Tibial artery (tissue), 4 donors: ENCODE measurements at regions not wholly inside any gene's neighbourhood (a gene's known extent, or its start where the extent isn't known, plus 50 kb on each side); places are given as distances from the start of the nearest gene placed in this dataset.
A peak's percentile ranks its signal among the peaks of the same experiment; 100 is the strongest.
"Not testable (repeated sequence)": the region's sequence is repeated elsewhere in the genome, so short reads cannot be mapped to it uniquely, and the experiment has no call there.

Experiments
- DNase-seq, 2 donors: peaks; one replicate each; pipeline ENCODE4 v3.0.0-alpha.2; 2019
- H3K27ac ChIP-seq, 2 donors: fragments of 200-600 bp; sonication (generic) in 1 of 2; 1 replicate in 1 of 2; 2 replicates in 1 of 2; pipeline ENCODE4 v1.5.1; 2018 to 2019; ENCODE audit warnings: mild to moderate bottlenecking in 1 of 2
- H3K27me3 ChIP-seq, 2 donors: fragments of 200-600 bp; sonication (generic) in 1 of 2; one replicate each; pipeline versions ENCODE4 v1.5.1 to v1.6.0; 2016 to 2019
- H3K36me3 ChIP-seq, 3 donors: fragments of 200-600 bp; sonication (generic) in 2 of 3; one replicate each; pipeline ENCODE4 v1.5.1; 2016 to 2019; ENCODE audit warnings: mild to moderate bottlenecking in 2 of 3
- H3K4me1 ChIP-seq, 4 donors: fragments of 200-600 bp; sonication (generic) in 2 of 4; 1 replicate in 3 of 4; 2 replicates in 1 of 4; pipeline ENCODE4 v1.5.1; 2016 to 2019
- H3K4me3 ChIP-seq, 2 donors: fragments of 200-600 bp; sonication (generic) in 1 of 2; 1 replicate in 1 of 2; 2 replicates in 1 of 2; pipeline ENCODE4 v1.5.1; 2018 to 2019; ENCODE audit warnings: mild to moderate bottlenecking in 2 of 2
- H3K9me3 ChIP-seq, 3 donors: fragments of 200-600 bp; sonication (generic) in 1 of 3; one replicate each; pipeline ENCODE4 v1.5.1; 2016 to 2019
- intact Hi-C: fragments of 100-400 bp; cut with DNase I; formaldehyde crosslinking; loops from one replicate; pipeline ENCODE4 v1.15.0; 2023; ENCODE audit warnings: low total_unique reads
- TF ChIP-seq, protein P1 (sequence below), 2 experiments: fragments of 200-600 bp in 1 of 2; fragments of 450-650 bp in 1 of 2; IDR thresholded peaks; one replicate each; pipeline ENCODE4 v1.5.1; 2017 to 2019; ENCODE audit warnings: antibody characterized with exemption in 2 of 2, mild to moderate bottlenecking in 1 of 2, moderate library complexity in 1 of 2

DNA sequence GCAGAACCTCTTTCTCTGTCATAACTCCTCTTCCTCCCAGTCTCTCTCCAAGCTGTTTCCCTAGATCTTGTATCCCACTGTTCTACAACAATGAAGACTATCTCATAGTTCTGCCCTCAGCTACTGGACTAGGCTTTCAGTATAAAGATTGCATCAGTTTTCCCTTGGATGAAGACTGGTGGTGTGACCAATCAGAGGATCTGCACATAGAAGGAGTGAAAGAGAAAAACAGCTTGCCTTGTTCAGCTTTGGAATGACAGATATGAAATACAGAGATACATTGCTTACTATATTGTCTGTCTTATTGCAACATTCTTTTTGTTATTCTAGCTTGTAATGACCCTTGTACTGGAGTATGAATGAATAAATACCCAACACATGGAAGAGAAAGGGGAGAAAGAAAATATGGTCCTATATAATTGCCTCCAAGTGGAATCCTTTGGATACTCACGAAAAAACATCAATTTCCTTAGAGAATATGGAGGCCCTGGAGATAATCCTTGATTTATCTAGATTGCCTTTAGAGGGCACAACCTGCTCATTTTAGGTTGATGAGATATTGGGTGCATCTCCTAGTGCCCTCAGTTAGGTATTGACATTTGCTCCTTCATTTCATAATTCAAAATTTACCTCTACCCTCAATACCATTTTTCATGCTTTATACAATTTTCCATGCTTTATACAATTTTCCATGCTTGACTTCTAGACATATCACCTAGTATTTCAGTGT lies 395.8 kb downstream of the NAF1 start:
- DNase-seq: no peak
- no peaks in the 10 kb centered on the region for H3K4me1 ChIP-seq
- H3K4me3 ChIP-seq: no peak overlapping the region
- H3K36me3 ChIP-seq: no peaks in the 10 kb centered on the region
- intact Hi-C loops: no loop called here
- H3K27ac ChIP-seq: no peak overlapping the region
- TF ChIP-seq, protein P1, sequence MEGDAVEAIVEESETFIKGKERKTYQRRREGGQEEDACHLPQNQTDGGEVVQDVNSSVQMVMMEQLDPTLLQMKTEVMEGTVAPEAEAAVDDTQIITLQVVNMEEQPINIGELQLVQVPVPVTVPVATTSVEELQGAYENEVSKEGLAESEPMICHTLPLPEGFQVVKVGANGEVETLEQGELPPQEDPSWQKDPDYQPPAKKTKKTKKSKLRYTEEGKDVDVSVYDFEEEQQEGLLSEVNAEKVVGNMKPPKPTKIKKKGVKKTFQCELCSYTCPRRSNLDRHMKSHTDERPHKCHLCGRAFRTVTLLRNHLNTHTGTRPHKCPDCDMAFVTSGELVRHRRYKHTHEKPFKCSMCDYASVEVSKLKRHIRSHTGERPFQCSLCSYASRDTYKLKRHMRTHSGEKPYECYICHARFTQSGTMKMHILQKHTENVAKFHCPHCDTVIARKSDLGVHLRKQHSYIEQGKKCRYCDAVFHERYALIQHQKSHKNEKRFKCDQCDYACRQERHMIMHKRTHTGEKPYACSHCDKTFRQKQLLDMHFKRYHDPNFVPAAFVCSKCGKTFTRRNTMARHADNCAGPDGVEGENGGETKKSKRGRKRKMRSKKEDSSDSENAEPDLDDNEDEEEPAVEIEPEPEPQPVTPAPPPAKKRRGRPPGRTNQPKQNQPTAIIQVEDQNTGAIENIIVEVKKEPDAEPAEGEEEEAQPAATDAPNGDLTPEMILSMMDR (IDR thresholded peaks at IDR 0.05): no peak
- no peaks in the 10 kb centered on the region for H3K27me3 ChIP-seq
- no peaks in the 10 kb centered on the region for H3K9me3 ChIP-seq

DNA sequence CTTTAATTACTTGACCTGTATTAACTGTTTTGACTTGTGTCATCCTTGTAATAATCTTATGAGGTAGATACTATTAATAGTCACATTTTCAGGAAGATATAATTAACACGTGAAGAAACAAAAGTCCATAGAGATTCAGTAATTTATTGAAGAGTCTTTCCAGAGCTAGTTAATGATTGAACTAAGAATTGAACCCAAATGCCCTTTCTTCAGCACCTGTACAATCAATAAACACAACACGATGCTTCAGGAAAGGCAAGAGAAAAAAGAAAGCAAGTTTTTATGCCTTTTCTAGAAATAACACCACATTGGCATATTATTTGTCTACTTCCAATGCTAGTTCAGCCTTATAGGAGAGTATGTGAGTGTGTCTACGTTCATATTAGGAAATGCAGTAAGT lies 399.6 kb downstream of the NAF1 start:
- TF ChIP-seq, protein P1 (IDR thresholded peaks at IDR 0.05): no peak
- H3K36me3 ChIP-seq: no peaks in the 10 kb centered on the region
- intact Hi-C loops: no loop called here

DNA sequence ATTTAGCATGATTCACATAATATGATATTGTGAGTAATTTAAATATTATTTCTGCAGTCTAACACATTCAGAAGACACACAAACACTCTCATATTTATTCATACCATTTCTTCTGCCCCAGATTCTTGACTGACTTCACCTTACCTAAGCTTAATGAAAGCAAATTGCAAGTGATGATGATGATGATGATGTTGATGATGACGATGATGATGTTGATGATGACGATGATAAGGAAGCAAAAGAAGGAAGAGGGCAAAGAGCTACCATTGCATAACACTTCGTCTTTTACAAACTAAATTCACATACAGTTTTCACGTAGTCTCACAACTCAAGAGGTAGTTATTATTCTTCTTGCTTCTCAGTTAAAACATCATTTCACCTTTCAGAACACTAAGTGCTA lies 404.7 kb downstream of the NAF1 start:
- Histone ChIP-seq H3K27me3 (no peaks in the 10 kb centered on the region), H3K36me3 (no peaks in the 10 kb centered on the region), H3K4me3 (no peak overlapping the region), H3K9me3 (no peaks in the 10 kb centered on the region), H3K4me1 (no peaks in the 10 kb centered on the region), H3K27ac (no peak overlapping the region)
- TF ChIP-seq, protein P1 (IDR thresholded peaks at IDR 0.05): no peak
- no peak for DNase-seq
- intact Hi-C loops: no loop called here

More for the DNA sequence above, 399.6 kb downstream of the NAF1 start:
- no peak for DNase-seq
- Histone ChIP-seq H3K27me3 (no peaks in the 10 kb centered on the region), H3K4me1 (no peaks in the 10 kb centered on the region), H3K27ac (no peak overlapping the region), H3K9me3 (no peaks in the 10 kb centered on the region), H3K4me3 (no peak overlapping the region)

DNA sequence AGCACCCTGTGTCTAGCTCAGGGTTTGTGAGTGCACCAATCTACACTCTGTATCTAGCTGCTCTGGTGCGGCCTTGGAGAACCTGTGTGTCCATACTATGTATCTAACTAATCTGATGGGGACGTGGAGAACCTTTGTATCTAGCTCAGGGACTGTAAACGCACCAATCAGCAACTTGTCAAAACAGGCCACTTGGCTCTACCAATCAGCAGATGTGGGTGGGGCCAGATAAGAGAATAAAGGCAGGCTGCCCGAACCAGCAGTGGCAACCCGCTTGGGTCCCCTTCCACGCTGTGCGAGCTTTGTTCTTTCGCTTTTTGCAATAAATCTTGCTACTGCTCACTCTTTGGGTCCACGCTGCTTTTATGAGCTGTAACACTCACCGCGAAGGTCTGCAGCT lies 426.5 kb downstream of the NAF1 start:
- DNase-seq, intact Hi-C loops, H3K9me3 ChIP-seq, H3K27me3 ChIP-seq, H3K36me3 ChIP-seq, H3K27ac ChIP-seq, H3K4me1 ChIP-seq, H3K4me3 ChIP-seq: not testable (repeated sequence)

DNA sequence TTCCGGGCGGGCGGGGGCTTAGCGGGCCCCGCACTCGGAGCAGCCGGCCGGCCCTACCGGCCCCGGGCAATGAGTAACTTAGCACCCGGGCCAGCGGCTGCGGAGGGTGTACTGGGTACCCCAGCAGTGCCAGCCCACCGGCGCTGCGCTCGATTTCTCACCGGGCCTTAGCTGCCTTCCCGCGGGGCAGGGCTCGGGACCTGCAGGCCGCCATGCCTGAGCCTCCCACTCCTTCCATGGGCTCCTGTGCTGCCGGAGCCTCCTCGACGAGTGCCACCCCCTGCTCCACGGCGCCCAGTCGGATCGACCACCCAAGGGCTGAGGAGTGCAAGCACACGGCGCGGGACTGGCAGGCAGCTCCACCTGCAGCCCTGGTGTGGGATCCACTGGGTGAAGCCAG lies 427.1 kb downstream of the NAF1 start:
- H3K27ac ChIP-seq, intact Hi-C loops, H3K9me3 ChIP-seq, H3K27me3 ChIP-seq, H3K4me3 ChIP-seq, H3K36me3 ChIP-seq, H3K4me1 ChIP-seq: not testable (repeated sequence)
- DNase-seq: peak in 1 of 2 donors; percentile 61

DNA sequence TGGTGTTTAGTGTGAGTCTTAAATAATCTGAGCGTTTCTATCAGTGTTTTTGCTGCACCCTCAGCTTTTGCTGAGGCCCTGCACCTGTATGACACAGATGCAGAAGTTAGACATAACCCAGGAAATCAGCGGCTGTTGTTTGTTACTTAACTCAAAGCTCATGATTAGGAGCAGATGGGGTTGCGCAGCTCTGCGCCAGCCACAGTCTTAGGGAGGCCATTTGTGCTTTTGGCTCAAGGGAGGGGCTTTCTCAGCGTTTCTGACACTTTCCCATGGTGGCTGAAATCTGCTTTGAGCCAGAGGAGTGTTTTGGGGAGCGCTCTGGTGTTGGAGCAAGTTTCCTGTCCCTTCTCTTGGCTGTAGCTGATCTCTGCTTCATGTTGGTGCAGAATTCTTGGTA lies 433.8 kb downstream of the NAF1 start:
- intact Hi-C loops: no loop called here
- Histone ChIP-seq H3K9me3 (peaks cover 0 to 4% (median 0%) of the 10 kb centered on the region in 3 donors), H3K36me3 (no peaks in the 10 kb centered on the region), H3K27ac (no peak overlapping the region), H3K27me3 (no peaks in the 10 kb centered on the region), H3K4me1 (no peaks in the 10 kb centered on the region), H3K4me3 (no peak overlapping the region)
- no peak for DNase-seq
- TF ChIP-seq, protein P1 (IDR thresholded peaks at IDR 0.05): no peak

DNA sequence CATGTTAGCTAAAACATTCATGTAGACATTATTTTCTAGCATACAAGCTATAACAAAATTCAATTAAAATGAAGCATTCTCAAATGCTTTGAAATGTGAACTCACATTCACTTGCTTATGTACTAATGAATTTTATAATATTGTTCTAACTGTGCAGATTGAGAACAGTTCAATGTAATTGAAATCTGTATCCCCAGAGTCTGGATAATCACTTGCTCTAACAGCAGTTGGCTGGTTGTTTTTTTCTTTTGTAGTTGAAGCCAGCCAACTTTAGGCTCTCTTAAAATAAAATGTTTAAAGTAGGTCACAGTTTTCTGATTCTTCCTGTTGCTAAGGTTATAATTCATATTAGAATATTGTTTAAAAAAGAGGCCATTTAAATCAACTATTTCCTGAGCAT lies 438.9 kb downstream of the NAF1 start:
- H3K4me1 ChIP-seq: no peaks in the 10 kb centered on the region
- intact Hi-C loops: no loop called here
- TF ChIP-seq, protein P1 (IDR thresholded peaks at IDR 0.05): no peak
- no peak overlapping the region for H3K27ac ChIP-seq
- no peak overlapping the region for H3K4me3 ChIP-seq
- peaks cover 0 to 4% (median 0%) of the 10 kb centered on the region in 3 donors for H3K9me3 ChIP-seq
- no peaks in the 10 kb centered on the region for H3K27me3 ChIP-seq
- no peaks in the 10 kb centered on the region for H3K36me3 ChIP-seq
- DNase-seq: no peak
